SK-N-SH treated with all-trans-retinoic acid at 6 μM for 48 hours (cell line): ENCODE measurements at regions not wholly inside any gene's neighbourhood (a gene's known extent, or its start where the extent isn't known, plus 50 kb on each side); places are given as distances from the start of the nearest gene placed in this dataset.

Experiments used
- ARNTL ChIP-seq: fragments of 450-650 bp; formaldehyde crosslinking; IDR thresholded peaks from 2 replicates; pipeline ENCODE4 v1.5.0; 2020; ENCODE audit warnings: low read depth, mild to moderate bottlenecking, moderate library complexity, borderline replicate concordance
- BACH2 ChIP-seq: fragments of 250-450 bp; sonication (Bioruptor Pico); IDR thresholded peaks from 2 replicates; pipeline ENCODE4 v1.9.0; 2021; ENCODE audit warnings: mild to moderate bottlenecking, borderline replicate concordance
- CSDC2 ChIP-seq: fragments of 250-450 bp; sonication (Bioruptor Pico); IDR thresholded peaks from 2 replicates; pipeline ENCODE4 v1.5.0; 2020; ENCODE audit warnings: mild to moderate bottlenecking, moderate library complexity
- ESRRG ChIP-seq: fragments of 250-450 bp; sonication (Bioruptor Pico); IDR thresholded peaks from 2 replicates; pipeline ENCODE4 v1.6.1; 2021; ENCODE audit warnings: mild to moderate bottlenecking
- RARB ChIP-seq: fragments of 250-450 bp; sonication (Bioruptor Pico); IDR thresholded peaks from 2 replicates; pipeline ENCODE4 v1.8.0; 2021; ENCODE audit warnings: mild to moderate bottlenecking, moderate library complexity
- TOX ChIP-seq: fragments of 250-450 bp; sonication (Bioruptor Pico); IDR thresholded peaks from 2 replicates; pipeline ENCODE4 v1.8.0; 2021; ENCODE audit warnings: mild to moderate bottlenecking, moderate library complexity, borderline replicate concordance
- ZC3H10 ChIP-seq: fragments of 250-450 bp; sonication (Bioruptor Pico); IDR thresholded peaks from 2 replicates; pipeline ENCODE4 v1.5.1; 2021; ENCODE audit warnings: mild to moderate bottlenecking, moderate library complexity
- ZFP3 ChIP-seq: fragments of 250-450 bp; sonication (Bioruptor Pico); IDR thresholded peaks from 2 replicates; pipeline ENCODE4 v1.5.0; 2020; ENCODE audit warnings: mild to moderate bottlenecking, moderate library complexity
- ZFP30 ChIP-seq: fragments of 450-650 bp; formaldehyde crosslinking; IDR thresholded peaks from 2 replicates; pipeline ENCODE4 v1.5.0; 2022; ENCODE audit warnings: mild to moderate bottlenecking, moderate library complexity
- ZNF565 ChIP-seq: fragments of 450-650 bp; formaldehyde crosslinking; conservative IDR thresholded peaks from 2 replicates; pipeline ENCODE4 v1.5.0; 2020; ENCODE audit warnings: low read depth, mild to moderate bottlenecking, moderate library complexity
- ZNF70 ChIP-seq: fragments of 450-650 bp; formaldehyde crosslinking; IDR thresholded peaks from 2 replicates; pipeline ENCODE4 v1.5.0; 2020; ENCODE audit warnings: mild to moderate bottlenecking, moderate library complexity
- TF ChIP-seq, protein P1 (sequence below): fragments of 250-450 bp; sonication (Bioruptor Pico); IDR thresholded peaks from 2 replicates; pipeline ENCODE4 v1.5.0; 2020; ENCODE audit warnings: mild to moderate bottlenecking, moderate library complexity
- TF ChIP-seq, protein P2 (sequence below): fragments of 250-450 bp; sonication (Bioruptor Pico); IDR thresholded peaks from 2 replicates; pipeline ENCODE4 v1.5.1; 2020; ENCODE audit warnings: low read depth, mild to moderate bottlenecking, moderate library complexity
- TF ChIP-seq, protein P3 (sequence below): fragments of 250-450 bp; sonication (Bioruptor Pico); IDR thresholded peaks from 2 replicates; pipeline ENCODE4 v1.8.0; 2020; ENCODE audit warnings: mild to moderate bottlenecking, moderate library complexity, borderline replicate concordance

DNA sequence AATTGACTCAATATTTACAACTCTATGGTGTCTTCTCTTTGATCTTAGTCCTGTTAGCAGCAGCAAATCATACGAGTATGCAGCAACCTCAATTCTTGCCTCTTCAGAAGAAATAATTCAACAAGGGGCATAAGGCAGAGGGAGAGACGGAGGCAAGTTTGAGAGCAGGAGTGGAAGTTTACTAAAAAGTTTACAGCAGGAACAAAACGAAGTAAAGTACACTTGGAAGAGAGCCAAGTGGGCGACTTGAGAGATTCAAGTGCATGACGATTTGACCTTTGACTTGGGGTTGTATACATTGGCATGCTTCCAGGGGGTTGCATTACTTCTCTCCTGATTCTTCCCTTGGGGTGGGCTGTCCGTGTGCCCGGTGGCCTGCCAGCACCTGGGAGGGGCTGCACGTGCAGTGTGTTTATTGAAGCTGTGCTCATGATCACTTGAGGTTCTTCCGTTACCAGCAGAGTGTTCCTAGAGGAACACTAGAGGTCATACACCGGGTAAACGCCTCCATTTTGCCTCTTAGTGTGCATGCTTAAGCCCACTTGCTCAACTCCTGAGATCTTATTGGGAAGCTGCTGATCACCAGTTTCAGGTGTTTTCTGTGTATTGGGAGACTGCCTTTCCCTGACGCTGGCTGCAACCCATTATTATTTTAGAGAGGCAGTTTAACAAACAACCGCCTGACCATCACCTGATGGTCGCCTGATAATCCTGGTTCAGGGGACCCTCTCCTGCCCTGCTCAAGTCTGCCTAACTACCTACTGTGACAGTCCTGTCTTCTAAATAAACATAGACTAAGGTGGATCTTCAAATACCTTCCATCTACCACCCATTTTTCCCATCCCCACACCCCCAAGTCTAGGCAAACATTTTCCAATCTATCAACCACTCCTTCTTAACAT is 172.4 kb upstream of the MYLIP start:
- TF ChIP-seq ZC3H10 (CRISPR knock-in tag) (no peak), ESRRG (CRISPR knock-in tag) (no peak), RARB (CRISPR knock-in tag) (no peak), TOX (CRISPR knock-in tag) (no peak), CSDC2 (CRISPR knock-in tag) (no peak), BACH2 (no peak), ZNF565 (CRISPR knock-in tag) (no peak), ZFP30 (CRISPR knock-in tag) (no peak), ARNTL (CRISPR knock-in tag) (no peak), ZNF70 (CRISPR knock-in tag) (no peak), ZFP3 (CRISPR knock-in tag) (no peak)
- TF ChIP-seq, protein P1, sequence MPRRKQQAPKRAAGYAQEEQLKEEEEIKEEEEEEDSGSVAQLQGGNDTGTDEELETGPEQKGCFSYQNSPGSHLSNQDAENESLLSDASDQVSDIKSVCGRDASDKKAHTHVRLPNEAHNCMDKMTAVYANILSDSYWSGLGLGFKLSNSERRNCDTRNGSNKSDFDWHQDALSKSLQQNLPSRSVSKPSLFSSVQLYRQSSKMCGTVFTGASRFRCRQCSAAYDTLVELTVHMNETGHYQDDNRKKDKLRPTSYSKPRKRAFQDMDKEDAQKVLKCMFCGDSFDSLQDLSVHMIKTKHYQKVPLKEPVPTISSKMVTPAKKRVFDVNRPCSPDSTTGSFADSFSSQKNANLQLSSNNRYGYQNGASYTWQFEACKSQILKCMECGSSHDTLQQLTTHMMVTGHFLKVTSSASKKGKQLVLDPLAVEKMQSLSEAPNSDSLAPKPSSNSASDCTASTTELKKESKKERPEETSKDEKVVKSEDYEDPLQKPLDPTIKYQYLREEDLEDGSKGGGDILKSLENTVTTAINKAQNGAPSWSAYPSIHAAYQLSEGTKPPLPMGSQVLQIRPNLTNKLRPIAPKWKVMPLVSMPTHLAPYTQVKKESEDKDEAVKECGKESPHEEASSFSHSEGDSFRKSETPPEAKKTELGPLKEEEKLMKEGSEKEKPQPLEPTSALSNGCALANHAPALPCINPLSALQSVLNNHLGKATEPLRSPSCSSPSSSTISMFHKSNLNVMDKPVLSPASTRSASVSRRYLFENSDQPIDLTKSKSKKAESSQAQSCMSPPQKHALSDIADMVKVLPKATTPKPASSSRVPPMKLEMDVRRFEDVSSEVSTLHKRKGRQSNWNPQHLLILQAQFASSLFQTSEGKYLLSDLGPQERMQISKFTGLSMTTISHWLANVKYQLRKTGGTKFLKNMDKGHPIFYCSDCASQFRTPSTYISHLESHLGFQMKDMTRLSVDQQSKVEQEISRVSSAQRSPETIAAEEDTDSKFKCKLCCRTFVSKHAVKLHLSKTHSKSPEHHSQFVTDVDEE, result no peak
- TF ChIP-seq, protein P2, sequence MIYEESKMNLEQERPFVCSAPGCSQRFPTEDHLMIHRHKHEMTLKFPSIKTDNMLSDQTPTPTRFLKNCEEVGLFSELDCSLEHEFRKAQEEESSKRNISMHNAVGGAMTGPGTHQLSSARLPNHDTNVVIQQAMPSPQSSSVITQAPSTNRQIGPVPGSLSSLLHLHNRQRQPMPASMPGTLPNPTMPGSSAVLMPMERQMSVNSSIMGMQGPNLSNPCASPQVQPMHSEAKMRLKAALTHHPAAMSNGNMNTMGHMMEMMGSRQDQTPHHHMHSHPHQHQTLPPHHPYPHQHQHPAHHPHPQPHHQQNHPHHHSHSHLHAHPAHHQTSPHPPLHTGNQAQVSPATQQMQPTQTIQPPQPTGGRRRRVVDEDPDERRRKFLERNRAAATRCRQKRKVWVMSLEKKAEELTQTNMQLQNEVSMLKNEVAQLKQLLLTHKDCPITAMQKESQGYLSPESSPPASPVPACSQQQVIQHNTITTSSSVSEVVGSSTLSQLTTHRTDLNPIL (CRISPR knock-in tag), result no peak
- TF ChIP-seq, protein P3, sequence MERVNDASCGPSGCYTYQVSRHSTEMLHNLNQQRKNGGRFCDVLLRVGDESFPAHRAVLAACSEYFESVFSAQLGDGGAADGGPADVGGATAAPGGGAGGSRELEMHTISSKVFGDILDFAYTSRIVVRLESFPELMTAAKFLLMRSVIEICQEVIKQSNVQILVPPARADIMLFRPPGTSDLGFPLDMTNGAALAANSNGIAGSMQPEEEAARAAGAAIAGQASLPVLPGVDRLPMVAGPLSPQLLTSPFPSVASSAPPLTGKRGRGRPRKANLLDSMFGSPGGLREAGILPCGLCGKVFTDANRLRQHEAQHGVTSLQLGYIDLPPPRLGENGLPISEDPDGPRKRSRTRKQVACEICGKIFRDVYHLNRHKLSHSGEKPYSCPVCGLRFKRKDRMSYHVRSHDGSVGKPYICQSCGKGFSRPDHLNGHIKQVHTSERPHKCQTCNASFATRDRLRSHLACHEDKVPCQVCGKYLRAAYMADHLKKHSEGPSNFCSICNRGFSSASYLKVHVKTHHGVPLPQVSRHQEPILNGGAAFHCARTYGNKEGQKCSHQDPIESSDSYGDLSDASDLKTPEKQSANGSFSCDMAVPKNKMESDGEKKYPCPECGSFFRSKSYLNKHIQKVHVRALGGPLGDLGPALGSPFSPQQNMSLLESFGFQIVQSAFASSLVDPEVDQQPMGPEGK (CRISPR knock-in tag), result no peak
